ENCODE measurements at regions not wholly inside any gene's neighbourhood (a gene's known extent, or its start where the extent isn't known, plus 50 kb on each side); places are given as distances from the start of the nearest gene placed in this dataset.

- TF ChIP-seq, protein P1, sequence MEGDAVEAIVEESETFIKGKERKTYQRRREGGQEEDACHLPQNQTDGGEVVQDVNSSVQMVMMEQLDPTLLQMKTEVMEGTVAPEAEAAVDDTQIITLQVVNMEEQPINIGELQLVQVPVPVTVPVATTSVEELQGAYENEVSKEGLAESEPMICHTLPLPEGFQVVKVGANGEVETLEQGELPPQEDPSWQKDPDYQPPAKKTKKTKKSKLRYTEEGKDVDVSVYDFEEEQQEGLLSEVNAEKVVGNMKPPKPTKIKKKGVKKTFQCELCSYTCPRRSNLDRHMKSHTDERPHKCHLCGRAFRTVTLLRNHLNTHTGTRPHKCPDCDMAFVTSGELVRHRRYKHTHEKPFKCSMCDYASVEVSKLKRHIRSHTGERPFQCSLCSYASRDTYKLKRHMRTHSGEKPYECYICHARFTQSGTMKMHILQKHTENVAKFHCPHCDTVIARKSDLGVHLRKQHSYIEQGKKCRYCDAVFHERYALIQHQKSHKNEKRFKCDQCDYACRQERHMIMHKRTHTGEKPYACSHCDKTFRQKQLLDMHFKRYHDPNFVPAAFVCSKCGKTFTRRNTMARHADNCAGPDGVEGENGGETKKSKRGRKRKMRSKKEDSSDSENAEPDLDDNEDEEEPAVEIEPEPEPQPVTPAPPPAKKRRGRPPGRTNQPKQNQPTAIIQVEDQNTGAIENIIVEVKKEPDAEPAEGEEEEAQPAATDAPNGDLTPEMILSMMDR (IDR thresholded peaks at IDR 0.05), result no peak
- no peak for TF ChIP-seq POLR2A (IDR thresholded peaks at IDR 0.05)
Observed at GRCh38 chr16:79493911-79494310, 106.6 kb downstream of the MAF start.

Measured in esophagus squamous epithelium (tissue), 4 donors.